Liver (tissue), 3 donors: ENCODE measurements at regions not wholly inside any gene's neighbourhood (a gene's known extent, or its start where the extent isn't known, plus 50 kb on each side); places are given as distances from the start of the nearest gene placed in this dataset.
"Not testable (repeated sequence)": the region's sequence is repeated elsewhere in the genome, so short reads cannot be mapped to it uniquely, and the experiment has no call there.

Source experiments
- CTCF ChIP-seq: fragments of 150-350 bp; IDR thresholded peaks from 2 replicates; pipeline ENCODE4 v1.5.1; 2017; ENCODE audit warnings: improper control_type of control experiment, low read depth, low read length; ENCODE audit not compliant: missing input control
- EGR1 ChIP-seq, 2 donors: IDR thresholded peaks; 2 replicates each; pipeline ENCODE4 v1.6.1; 2016 to 2018; ENCODE audit warnings: antibody characterized with exemption in 2 of 2, low read depth in 2 of 2
- HNF4G ChIP-seq: IDR thresholded peaks from 2 replicates; pipeline ENCODE4 v1.6.1; 2016; ENCODE audit warnings: antibody characterized with exemption
- JUND ChIP-seq, 2 donors: IDR thresholded peaks; 2 replicates each; pipeline ENCODE4 v1.6.1; 2016; ENCODE audit warnings: antibody characterized with exemption in 2 of 2
- RAD21 ChIP-seq, 2 donors: IDR thresholded peaks; 2 replicates each; pipeline ENCODE4 v1.6.1; 2016; ENCODE audit warnings: antibody characterized with exemption in 2 of 2, mild to moderate bottlenecking in 2 of 2
- REST ChIP-seq: IDR thresholded peaks from 2 replicates; pipeline ENCODE4 v1.6.1; 2016; ENCODE audit warnings: antibody characterized with exemption, mild to moderate bottlenecking
- SP1 ChIP-seq: IDR thresholded peaks from 2 replicates; pipeline ENCODE4 v1.6.1; 2018; ENCODE audit warnings: antibody characterized with exemption, mild to moderate bottlenecking
- YY1 ChIP-seq: IDR thresholded peaks from 2 replicates; pipeline ENCODE4 v1.6.1; 2016; ENCODE audit warnings: antibody characterized with exemption, mild to moderate bottlenecking
- donor health status: healthy.
- donor health status: healthy.

GRCh38 chr3:29031175-29031574 lies 249.7 kb upstream of the RBMS3 start:
- not testable (repeated sequence) for TF ChIP-seq REST; EGR1 (IDR thresholded peaks at IDR 0.05; ENCODE audit: low read depth in 2 of 2); HNF4G; CTCF; RAD21 (IDR thresholded peaks at IDR 0.05); SP1; YY1; JUND (IDR thresholded peaks at IDR 0.05)
